ENCODE measurements at regions not wholly inside any gene's neighbourhood (a gene's known extent, or its start where the extent isn't known, plus 50 kb on each side); places are given as distances from the start of the nearest gene placed in this dataset.

DNA sequence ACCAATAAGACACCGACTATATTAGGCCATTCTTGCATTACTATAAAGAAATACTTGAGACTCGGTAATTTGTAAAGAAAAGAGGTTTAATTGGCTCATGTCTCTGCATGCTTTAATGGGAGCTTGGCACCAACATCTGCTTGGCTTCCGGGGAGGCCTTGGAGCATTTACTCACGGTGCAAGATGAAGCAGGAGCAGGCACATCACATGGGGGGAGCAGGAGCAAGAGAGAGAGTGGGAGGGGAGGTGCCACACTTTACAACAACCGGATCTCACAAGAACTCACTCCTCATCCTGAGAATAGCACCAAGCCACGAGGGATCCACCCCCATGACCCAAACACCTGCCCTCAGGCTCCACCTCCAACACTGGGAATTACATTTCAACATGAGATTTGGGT is 224.8 kb downstream of the KLF5 start:
- no peak overlapping the region for H4K91ac ChIP-seq (ENCODE audit: low read length)
- no peak overlapping the region for H2BK15ac ChIP-seq (ENCODE audit: low read depth, poor library complexity, severe bottlenecking)
- no peaks in the 10 kb centered on the region for H3K27me3 ChIP-seq (ENCODE audit: control insufficient read depth in 1 of 2, insufficient read depth in 1 of 2, low read length in 2 of 2)
- H2BK120ac ChIP-seq (ENCODE audit: low read depth, low read length): no peak overlapping the region
- H3K4me3 ChIP-seq (ENCODE audit: insufficient read depth in 1 of 2, low read depth in 1 of 2, low read length in 2 of 2): no peak overlapping the region
- no peaks in the 10 kb centered on the region for H3K79me1 ChIP-seq (replicated peaks; ENCODE audit: low read length, poor library complexity, severe bottlenecking)
- H3K14ac ChIP-seq (ENCODE audit: low read length in 2 of 2): no peak overlapping the region
- DNase-seq: no peak
- no peak overlapping the region for H3K18ac ChIP-seq (ENCODE audit: low read depth in 1 of 2, low read length in 2 of 2)
- H3K36me3 ChIP-seq (ENCODE audit: control insufficient read depth in 1 of 2, insufficient read depth in 2 of 2, low read depth in 1 of 2, low read length in 2 of 2): no peaks in the 10 kb centered on the region
- no peaks in the 10 kb centered on the region for H3K4me1 ChIP-seq (ENCODE audit: control insufficient read depth, insufficient read depth, low read depth, low read length)
- H3K4ac ChIP-seq (ENCODE audit: low read depth in 1 of 2, low read length in 2 of 2): no peak overlapping the region
- H2BK5ac ChIP-seq (ENCODE audit: low read depth, low read length, poor library complexity, severe bottlenecking): no peak overlapping the region
- H2AFZ ChIP-seq (ENCODE audit: low read depth, low read length): no peak overlapping the region
- H2AK5ac ChIP-seq (ENCODE audit: low read length, severe bottlenecking): no peak overlapping the region
- H3K4me2 ChIP-seq (ENCODE audit: low read length, poor library complexity, severe bottlenecking): no peak overlapping the region
- no peak overlapping the region for H4K8ac ChIP-seq (ENCODE audit: low read length)
- H3K9ac ChIP-seq (ENCODE audit: low read length): no peak overlapping the region
- no peak overlapping the region for H3K27ac ChIP-seq (ENCODE audit: low read length, poor library complexity, severe bottlenecking)
- 90% methylated on average over 4 of the region's 6 CpGs for WGBS
- H2BK12ac ChIP-seq (ENCODE audit: low read length in 2 of 2): no peak overlapping the region
- H3K23ac ChIP-seq (ENCODE audit: low read length in 2 of 2): no peak overlapping the region
- H3K9me3 ChIP-seq (ENCODE audit: control insufficient read depth, low read length): peaks cover 3% of the 10 kb centered on the region

DNA sequence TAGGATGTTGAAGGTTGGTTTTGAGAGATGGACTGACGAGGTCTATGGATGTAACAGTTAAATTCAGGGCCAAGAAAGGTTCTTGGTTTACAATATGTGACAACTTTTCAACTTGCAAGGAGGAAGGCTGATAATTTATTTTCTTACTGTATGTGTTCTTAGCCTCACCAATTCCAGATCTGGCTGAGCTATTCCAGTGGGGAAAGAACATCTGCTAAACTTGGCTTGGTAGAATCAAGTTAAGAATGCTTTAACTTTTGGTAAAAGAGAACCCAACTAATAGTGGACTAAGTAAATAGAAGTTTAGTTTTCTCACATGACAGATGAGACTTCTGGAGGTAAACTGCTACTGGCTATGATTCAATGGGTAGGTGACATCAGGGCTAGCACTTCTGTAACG is 222.9 kb downstream of the KLF5 start:
- Histone ChIP-seq H3K14ac (ENCODE audit: low read length in 2 of 2) (no peak overlapping the region), H2BK12ac (ENCODE audit: low read length in 2 of 2) (no peak overlapping the region), H3K4ac (ENCODE audit: low read depth in 1 of 2, low read length in 2 of 2) (no peak overlapping the region), H2BK120ac (ENCODE audit: low read depth, low read length) (no peak overlapping the region), H3K36me3 (ENCODE audit: control insufficient read depth in 1 of 2, insufficient read depth in 2 of 2, low read depth in 1 of 2, low read length in 2 of 2) (no peaks in the 10 kb centered on the region), H3K23ac (ENCODE audit: low read length in 2 of 2) (no peak overlapping the region), H3K79me1 (replicated peaks; ENCODE audit: low read length, poor library complexity, severe bottlenecking) (no peaks in the 10 kb centered on the region), H3K18ac (ENCODE audit: low read depth in 1 of 2, low read length in 2 of 2) (no peak overlapping the region), H2BK15ac (ENCODE audit: low read depth, poor library complexity, severe bottlenecking) (no peak overlapping the region), H3K9me3 (ENCODE audit: control insufficient read depth, low read length) (peaks cover 6% of the 10 kb centered on the region), H3K27ac (ENCODE audit: low read length, poor library complexity, severe bottlenecking) (no peak overlapping the region), H3K27me3 (ENCODE audit: control insufficient read depth in 1 of 2, insufficient read depth in 1 of 2, low read length in 2 of 2) (no peaks in the 10 kb centered on the region), H2BK5ac (ENCODE audit: low read depth, low read length, poor library complexity, severe bottlenecking) (no peak overlapping the region), H3K9ac (ENCODE audit: low read length) (no peak overlapping the region), H3K4me2 (ENCODE audit: low read length, poor library complexity, severe bottlenecking) (no peak overlapping the region), H3K4me1 (ENCODE audit: control insufficient read depth, insufficient read depth, low read depth, low read length) (no peaks in the 10 kb centered on the region), H3K4me3 (ENCODE audit: insufficient read depth in 1 of 2, low read depth in 1 of 2, low read length in 2 of 2) (no peak overlapping the region), H2AFZ (ENCODE audit: low read depth, low read length) (no peak overlapping the region), H2AK5ac (ENCODE audit: low read length, severe bottlenecking) (no peak overlapping the region), H4K91ac (ENCODE audit: low read length) (no peak overlapping the region), H4K8ac (ENCODE audit: low read length) (no peak overlapping the region)
- DNase-seq: no peak
- 94% methylated on average over 2 of the region's 2 CpGs for WGBS

DNA sequence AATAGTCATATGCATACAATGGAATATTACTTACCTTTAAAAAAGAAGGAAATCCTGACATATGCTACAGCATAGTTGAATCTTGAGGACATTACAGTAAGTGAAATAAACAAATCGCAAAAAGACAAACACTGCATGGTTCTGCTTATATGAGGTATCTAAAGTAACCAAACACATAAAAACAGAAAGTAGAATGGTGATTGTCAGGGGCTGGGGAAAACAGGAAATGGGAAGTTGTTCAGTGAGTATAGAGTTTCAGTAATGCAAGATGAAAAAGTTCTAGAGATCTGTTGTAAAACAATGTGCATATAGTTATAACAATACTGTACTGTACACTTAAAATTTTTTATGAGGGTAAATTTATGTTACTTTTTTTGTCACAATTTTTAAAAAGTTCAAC is 219.4 kb downstream of the KLF5 start:
- Histone ChIP-seq H3K4me2 (ENCODE audit: low read length, poor library complexity, severe bottlenecking) (no peak overlapping the region), H3K27ac (ENCODE audit: low read length, poor library complexity, severe bottlenecking) (no peak overlapping the region), H3K9ac (ENCODE audit: low read length) (no peak overlapping the region), H3K18ac (ENCODE audit: low read depth in 1 of 2, low read length in 2 of 2) (no peak overlapping the region), H3K4me1 (ENCODE audit: control insufficient read depth, insufficient read depth, low read depth, low read length) (no peaks in the 10 kb centered on the region), H3K27me3 (ENCODE audit: control insufficient read depth in 1 of 2, insufficient read depth in 1 of 2, low read length in 2 of 2) (no peaks in the 10 kb centered on the region), H2BK5ac (ENCODE audit: low read depth, low read length, poor library complexity, severe bottlenecking) (no peak overlapping the region), H4K8ac (ENCODE audit: low read length) (no peak overlapping the region), H3K23ac (ENCODE audit: low read length in 2 of 2) (no peak overlapping the region), H2AFZ (ENCODE audit: low read depth, low read length) (no peak overlapping the region), H2AK5ac (ENCODE audit: low read length, severe bottlenecking) (no peak overlapping the region), H3K4me3 (ENCODE audit: insufficient read depth in 1 of 2, low read depth in 1 of 2, low read length in 2 of 2) (no peak overlapping the region), H3K14ac (ENCODE audit: low read length in 2 of 2) (no peak overlapping the region), H2BK15ac (ENCODE audit: low read depth, poor library complexity, severe bottlenecking) (no peak overlapping the region), H3K9me3 (ENCODE audit: control insufficient read depth, low read length) (peaks cover 6% of the 10 kb centered on the region), H3K36me3 (ENCODE audit: control insufficient read depth in 1 of 2, insufficient read depth in 2 of 2, low read depth in 1 of 2, low read length in 2 of 2) (no peaks in the 10 kb centered on the region), H2BK12ac (ENCODE audit: low read length in 2 of 2) (no peak overlapping the region), H3K4ac (ENCODE audit: low read depth in 1 of 2, low read length in 2 of 2) (no peak overlapping the region), H2BK120ac (ENCODE audit: low read depth, low read length) (no peak overlapping the region), H3K79me1 (replicated peaks; ENCODE audit: low read length, poor library complexity, severe bottlenecking) (no peaks in the 10 kb centered on the region), H4K91ac (ENCODE audit: low read length) (no peak overlapping the region)
- no CpG with 5 or more reads among the region's 1 CpG for WGBS
- DNase-seq: peak; percentile 8

DNA sequence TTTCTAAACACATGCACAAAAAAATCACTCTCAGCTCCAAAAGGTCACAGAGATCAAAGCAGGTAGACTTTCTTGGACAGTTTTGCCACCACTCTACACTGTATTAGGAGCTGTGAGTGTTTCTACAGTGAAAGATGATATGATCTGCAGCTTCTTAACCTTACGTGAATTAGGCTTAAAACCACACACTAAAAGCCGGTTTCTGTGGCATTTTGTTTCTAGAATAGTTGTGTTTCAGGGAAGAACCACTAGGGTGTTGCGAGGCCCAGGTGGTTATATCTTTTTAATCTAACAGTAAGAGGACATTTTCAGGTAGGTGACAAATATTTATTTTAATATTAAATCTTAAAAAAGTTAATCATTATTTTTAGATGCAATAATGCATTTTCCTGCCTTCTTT is 216.4 kb downstream of the KLF5 start:
- H3K9me3 ChIP-seq (ENCODE audit: control insufficient read depth, low read length): peaks cover 3% of the 10 kb centered on the region
- no peak overlapping the region for H2BK12ac ChIP-seq (ENCODE audit: low read length in 2 of 2)
- H3K23ac ChIP-seq (ENCODE audit: low read length in 2 of 2): no peak overlapping the region
- H3K9ac ChIP-seq (ENCODE audit: low read length): no peak overlapping the region
- no peak overlapping the region for H2BK120ac ChIP-seq (ENCODE audit: low read depth, low read length)
- WGBS: 100% methylated on average over 1 of the region's 3 CpGs
- H4K91ac ChIP-seq (ENCODE audit: low read length): no peak overlapping the region
- no peak overlapping the region for H4K8ac ChIP-seq (ENCODE audit: low read length)
- H3K4me1 ChIP-seq (ENCODE audit: control insufficient read depth, insufficient read depth, low read depth, low read length): peaks cover 2% of the 10 kb centered on the region
- H3K4me3 ChIP-seq (ENCODE audit: insufficient read depth in 1 of 2, low read depth in 1 of 2, low read length in 2 of 2): no peak overlapping the region
- H3K14ac ChIP-seq (ENCODE audit: low read length in 2 of 2): no peak overlapping the region
- no peak overlapping the region for H2AK5ac ChIP-seq (ENCODE audit: low read length, severe bottlenecking)
- no peaks in the 10 kb centered on the region for H3K36me3 ChIP-seq (ENCODE audit: control insufficient read depth in 1 of 2, insufficient read depth in 2 of 2, low read depth in 1 of 2, low read length in 2 of 2)
- no peaks in the 10 kb centered on the region for H3K79me1 ChIP-seq (replicated peaks; ENCODE audit: low read length, poor library complexity, severe bottlenecking)
- no peak overlapping the region for H2BK5ac ChIP-seq (ENCODE audit: low read depth, low read length, poor library complexity, severe bottlenecking)
- no peak overlapping the region for H2AFZ ChIP-seq (ENCODE audit: low read depth, low read length)
- DNase-seq: no peak
- H3K27me3 ChIP-seq (ENCODE audit: control insufficient read depth in 1 of 2, insufficient read depth in 1 of 2, low read length in 2 of 2): no peaks in the 10 kb centered on the region
- peak overlapping the region; percentile 61 for H3K27ac ChIP-seq (ENCODE audit: low read length, poor library complexity, severe bottlenecking)
- no peak overlapping the region for H3K4me2 ChIP-seq (ENCODE audit: low read length, poor library complexity, severe bottlenecking)
- H2BK15ac ChIP-seq (ENCODE audit: low read depth, poor library complexity, severe bottlenecking): no peak overlapping the region
- H3K18ac ChIP-seq (ENCODE audit: low read depth in 1 of 2, low read length in 2 of 2): no peak overlapping the region
- H3K4ac ChIP-seq (ENCODE audit: low read depth in 1 of 2, low read length in 2 of 2): no peak overlapping the region

Data from mesenchymal stem cell (in vitro differentiated cells and primary cell).